Bronchial epithelial cell (primary cell): ENCODE measurements at regions not wholly inside any gene's neighbourhood (a gene's known extent, or its start where the extent isn't known, plus 50 kb on each side); places are given as distances from the start of the nearest gene placed in this dataset.

ENCODE experiments used
- DNase-seq: peaks from one replicate; pipeline ENCODE4 v3.0.0-alpha.2; 2010; ENCODE audit warnings: low read depth
- FAIRE-seq: peaks from 2 replicates; lab custom pipeline; 2011; peaks lifted over from hg19 to GRCh38; lab: Jason Lieb, UNC
- H3K27me3 ChIP-seq: 2 replicates; pipeline ENCODE4 v1.5.1; 2011; ENCODE audit warnings: low read length; ENCODE audit not compliant: control insufficient read depth, insufficient read depth
- H3K36me3 ChIP-seq: 2 replicates; pipeline ENCODE4 v1.5.1; 2011; ENCODE audit warnings: low read length; ENCODE audit not compliant: control insufficient read depth, insufficient read depth
- H3K4me3 ChIP-seq: 2 replicates; pipeline ENCODE4 v1.5.1; 2011; ENCODE audit warnings: mild to moderate bottlenecking, low read depth, low read length, control low read depth
- TF ChIP-seq, protein P1 (sequence below): IDR thresholded peaks from 2 replicates; pipeline ENCODE4 v1.5.1; 2011; ENCODE audit warnings: mild to moderate bottlenecking, moderate library complexity, low read length, control low read depth, inconsistent platforms; ENCODE audit not compliant: insufficient read depth, severe bottlenecking

DNA sequence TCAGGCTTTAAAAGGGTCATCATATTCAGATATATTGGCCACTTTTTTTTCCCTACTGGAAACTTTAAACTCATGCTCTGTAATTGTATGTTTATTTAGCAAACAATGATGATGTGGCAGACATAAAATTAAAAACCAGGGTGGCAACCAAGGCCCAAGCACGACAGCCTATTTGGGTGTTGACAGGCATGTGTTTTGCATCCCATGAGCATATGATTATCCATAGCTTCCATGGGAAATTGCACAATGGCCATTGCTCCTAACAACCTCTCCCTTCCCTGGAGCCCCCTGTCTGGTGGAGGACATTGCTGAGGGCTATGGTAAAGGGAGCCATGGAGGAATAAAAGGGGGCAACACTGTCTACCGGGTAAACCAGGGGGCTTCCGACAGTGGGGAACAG lies 134.7 kb downstream of the GAS1 start:
- TF ChIP-seq, protein P1, sequence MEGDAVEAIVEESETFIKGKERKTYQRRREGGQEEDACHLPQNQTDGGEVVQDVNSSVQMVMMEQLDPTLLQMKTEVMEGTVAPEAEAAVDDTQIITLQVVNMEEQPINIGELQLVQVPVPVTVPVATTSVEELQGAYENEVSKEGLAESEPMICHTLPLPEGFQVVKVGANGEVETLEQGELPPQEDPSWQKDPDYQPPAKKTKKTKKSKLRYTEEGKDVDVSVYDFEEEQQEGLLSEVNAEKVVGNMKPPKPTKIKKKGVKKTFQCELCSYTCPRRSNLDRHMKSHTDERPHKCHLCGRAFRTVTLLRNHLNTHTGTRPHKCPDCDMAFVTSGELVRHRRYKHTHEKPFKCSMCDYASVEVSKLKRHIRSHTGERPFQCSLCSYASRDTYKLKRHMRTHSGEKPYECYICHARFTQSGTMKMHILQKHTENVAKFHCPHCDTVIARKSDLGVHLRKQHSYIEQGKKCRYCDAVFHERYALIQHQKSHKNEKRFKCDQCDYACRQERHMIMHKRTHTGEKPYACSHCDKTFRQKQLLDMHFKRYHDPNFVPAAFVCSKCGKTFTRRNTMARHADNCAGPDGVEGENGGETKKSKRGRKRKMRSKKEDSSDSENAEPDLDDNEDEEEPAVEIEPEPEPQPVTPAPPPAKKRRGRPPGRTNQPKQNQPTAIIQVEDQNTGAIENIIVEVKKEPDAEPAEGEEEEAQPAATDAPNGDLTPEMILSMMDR, result no peak
- no peak overlapping the region for H3K4me3 ChIP-seq
- no peaks in the 10 kb centered on the region for H3K36me3 ChIP-seq
- no peaks in the 10 kb centered on the region for H3K27me3 ChIP-seq
- DNase-seq (no peak), FAIRE-seq (no peak)

DNA sequence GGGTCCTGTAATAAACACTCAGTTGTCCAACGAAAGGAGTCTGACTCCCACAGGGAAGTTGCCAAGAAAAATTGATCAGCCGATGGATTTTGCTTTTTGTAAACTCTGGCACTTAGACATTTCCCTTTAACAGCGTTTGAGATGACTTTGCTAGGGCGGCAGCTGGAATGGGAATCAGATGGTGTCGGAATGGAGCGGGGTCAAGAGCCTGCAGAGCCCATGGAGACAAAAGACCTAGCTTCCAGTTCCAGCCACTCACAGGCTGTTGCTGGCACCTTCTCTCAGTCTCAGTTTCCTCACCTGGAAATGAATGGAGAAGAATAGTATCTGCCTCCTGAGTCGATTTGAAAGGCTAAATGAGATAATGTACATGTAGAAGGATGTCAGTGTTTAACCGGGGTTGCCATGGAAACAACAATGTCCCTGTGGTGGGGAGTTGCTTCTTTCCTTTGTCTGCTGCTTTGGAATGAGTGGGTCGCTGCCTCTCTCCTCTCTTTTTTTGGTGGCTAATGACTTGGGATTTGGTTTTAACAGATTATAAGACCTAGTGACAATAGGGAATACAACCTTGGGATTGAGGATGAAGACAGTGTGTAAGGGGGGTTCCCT lies 137.4 kb downstream of the GAS1 start:
- no peaks in the 10 kb centered on the region for H3K27me3 ChIP-seq
- H3K36me3 ChIP-seq, result no peaks in the 10 kb centered on the region
- no peak for DNase-seq
- H3K4me3 ChIP-seq, result no peak overlapping the region
- no peak for FAIRE-seq
- TF ChIP-seq, protein P1, result no peak

DNA sequence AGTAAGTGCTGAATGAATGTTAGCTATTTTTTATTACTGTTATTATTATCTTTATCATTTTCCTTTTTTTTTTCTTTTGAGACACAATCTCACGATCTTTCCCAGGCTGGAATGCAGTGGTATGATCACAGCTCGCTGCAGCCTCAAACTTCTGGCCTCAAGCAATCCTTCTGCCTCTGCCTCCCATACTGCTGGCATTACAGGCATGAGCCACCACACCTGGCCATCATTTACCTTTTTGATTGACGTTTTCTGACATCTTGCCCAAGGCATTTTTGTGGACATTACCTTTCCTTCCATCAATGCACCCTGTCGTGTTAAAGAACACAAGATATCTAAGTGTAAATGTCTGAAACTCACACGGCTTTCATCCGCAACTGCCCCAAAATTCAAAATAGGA lies 138.2 kb downstream of the GAS1 start:
- no peak for DNase-seq
- no peak overlapping the region for H3K4me3 ChIP-seq
- no peaks in the 10 kb centered on the region for H3K27me3 ChIP-seq
- FAIRE-seq, result no peak
- TF ChIP-seq, protein P1, result no peak
- H3K36me3 ChIP-seq, result no peaks in the 10 kb centered on the region

DNA sequence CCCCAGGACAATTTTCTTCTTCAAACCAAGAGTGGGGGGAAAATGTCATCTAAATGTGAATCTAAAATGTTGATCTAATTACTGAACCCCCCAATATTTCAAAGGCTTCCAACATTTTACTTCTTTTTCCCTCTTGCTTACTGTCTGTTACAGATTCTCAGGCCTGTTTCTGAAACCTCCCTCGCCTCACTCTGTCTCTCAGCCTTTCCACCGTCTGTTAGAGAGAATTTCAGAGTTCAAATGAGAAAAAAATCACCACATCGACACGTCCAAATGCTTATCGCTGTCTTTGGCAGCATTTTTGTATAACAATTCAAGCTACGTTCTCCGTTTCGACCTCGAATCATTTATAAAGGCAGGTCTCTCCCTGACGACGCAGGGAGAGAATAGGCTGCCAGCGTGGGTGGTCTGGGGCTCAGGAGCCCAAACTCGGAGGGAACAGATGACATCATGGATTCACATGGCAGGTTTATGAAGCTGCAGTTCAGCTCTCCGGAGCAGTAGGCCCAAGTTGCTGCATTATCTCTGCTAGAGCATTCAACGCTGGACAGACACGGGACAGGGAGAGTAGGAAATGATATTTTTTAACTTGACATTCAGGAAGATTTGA lies 139.8 kb downstream of the GAS1 start:
- FAIRE-seq (no peak), DNase-seq (no peak)
- TF ChIP-seq, protein P1, result no peak
- H3K36me3 ChIP-seq, result no peaks in the 10 kb centered on the region
- H3K4me3 ChIP-seq, result no peak overlapping the region
- H3K27me3 ChIP-seq, result no peaks in the 10 kb centered on the region

DNA sequence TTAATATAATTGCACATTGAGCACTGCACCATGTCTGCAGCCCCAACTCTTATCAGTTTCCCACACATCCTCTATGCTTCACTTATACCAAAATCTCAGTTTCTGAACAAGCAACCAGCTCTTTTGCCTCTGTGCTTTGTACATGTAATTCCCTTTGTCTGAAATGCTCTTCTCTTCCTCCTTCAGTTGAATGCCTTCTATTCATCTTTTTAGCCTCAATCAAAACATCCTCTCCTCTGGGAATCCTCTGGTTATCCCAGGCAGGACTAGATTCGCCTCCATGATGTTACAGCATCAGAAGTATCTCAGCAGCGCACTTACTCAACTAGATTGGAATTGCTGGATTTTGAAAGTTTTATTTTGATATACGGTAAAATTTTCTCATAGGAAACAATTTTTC lies 143.3 kb downstream of the GAS1 start:
- Histone ChIP-seq H3K4me3 (no peak overlapping the region), H3K27me3 (no peaks in the 10 kb centered on the region), H3K36me3 (no peaks in the 10 kb centered on the region)
- FAIRE-seq (no peak), DNase-seq (no peak)
- TF ChIP-seq, protein P1, result no peak
